ENCODE measurements at regions not wholly inside any gene's neighbourhood (a gene's known extent, or its start where the extent isn't known, plus 50 kb on each side); places are given as distances from the start of the nearest gene placed in this dataset.

GRCh38 chr6:126440923-126441322 is 101.0 kb downstream of the CENPW start:
- TF ChIP-seq CTCF (IDR thresholded peaks at IDR 0.05 in 2 of 3, conservative IDR thresholded peaks at IDR 0.05 in 1 of 3; ENCODE audit: control insufficient read depth in 2 of 3, extremely low read depth in 1 of 3, insufficient read depth in 1 of 3, low read depth in 3 of 3, low read length in 3 of 3) = no peak
- TF ChIP-seq NKRF (conservative IDR thresholded peaks at IDR 0.05) = no peak
- TF ChIP-seq CHD4 (IDR thresholded peaks at IDR 0.05) = no peak
- TF ChIP-seq GABPA (IDR thresholded peaks at IDR 0.05; ENCODE audit: low read depth) = no peak
- TF ChIP-seq, protein P1, sequence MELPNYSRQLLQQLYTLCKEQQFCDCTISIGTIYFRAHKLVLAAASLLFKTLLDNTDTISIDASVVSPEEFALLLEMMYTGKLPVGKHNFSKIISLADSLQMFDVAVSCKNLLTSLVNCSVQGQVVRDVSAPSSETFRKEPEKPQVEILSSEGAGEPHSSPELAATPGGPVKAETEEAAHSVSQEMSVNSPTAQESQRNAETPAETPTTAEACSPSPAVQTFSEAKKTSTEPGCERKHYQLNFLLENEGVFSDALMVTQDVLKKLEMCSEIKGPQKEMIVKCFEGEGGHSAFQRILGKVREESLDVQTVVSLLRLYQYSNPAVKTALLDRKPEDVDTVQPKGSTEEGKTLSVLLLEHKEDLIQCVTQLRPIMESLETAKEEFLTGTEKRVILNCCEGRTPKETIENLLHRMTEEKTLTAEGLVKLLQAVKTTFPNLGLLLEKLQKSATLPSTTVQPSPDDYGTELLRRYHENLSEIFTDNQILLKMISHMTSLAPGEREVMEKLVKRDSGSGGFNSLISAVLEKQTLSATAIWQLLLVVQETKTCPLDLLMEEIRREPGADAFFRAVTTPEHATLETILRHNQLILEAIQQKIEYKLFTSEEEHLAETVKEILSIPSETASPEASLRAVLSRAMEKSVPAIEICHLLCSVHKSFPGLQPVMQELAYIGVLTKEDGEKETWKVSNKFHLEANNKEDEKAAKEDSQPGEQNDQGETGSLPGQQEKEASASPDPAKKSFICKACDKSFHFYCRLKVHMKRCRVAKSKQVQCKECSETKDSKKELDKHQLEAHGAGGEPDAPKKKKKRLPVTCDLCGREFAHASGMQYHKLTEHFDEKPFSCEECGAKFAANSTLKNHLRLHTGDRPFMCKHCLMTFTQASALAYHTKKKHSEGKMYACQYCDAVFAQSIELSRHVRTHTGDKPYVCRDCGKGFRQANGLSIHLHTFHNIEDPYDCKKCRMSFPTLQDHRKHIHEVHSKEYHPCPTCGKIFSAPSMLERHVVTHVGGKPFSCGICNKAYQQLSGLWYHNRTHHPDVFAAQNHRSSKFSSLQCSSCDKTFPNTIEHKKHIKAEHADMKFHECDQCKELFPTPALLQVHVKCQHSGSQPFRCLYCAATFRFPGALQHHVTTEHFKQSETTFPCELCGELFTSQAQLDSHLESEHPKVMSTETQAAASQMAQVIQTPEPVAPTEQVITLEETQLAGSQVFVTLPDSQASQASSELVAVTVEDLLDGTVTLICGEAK (IDR thresholded peaks at IDR 0.05; ENCODE audit: borderline replicate concordance) = no peak
- TF ChIP-seq TBL1XR1 (IDR thresholded peaks at IDR 0.05; ENCODE audit: low read depth, low read length) = no peak
- no peak for TF ChIP-seq REST (IDR thresholded peaks at IDR 0.05; ENCODE audit: low read depth, low read length)
- no peak for TF ChIP-seq POLR2A (IDR thresholded peaks at IDR 0.05; ENCODE audit: low read depth, low read length)
- TF ChIP-seq HCFC1 (IDR thresholded peaks at IDR 0.05; ENCODE audit: low read length) = no peak
- no peak for TF ChIP-seq EGR1 (IDR thresholded peaks at IDR 0.05; ENCODE audit: borderline replicate concordance in 1 of 2, low read depth in 2 of 2, low read length in 2 of 2)
- TF ChIP-seq NFYB (IDR thresholded peaks at IDR 0.05; ENCODE audit: insufficient read depth, low read depth, low read length) = no peak
- TF ChIP-seq MLLT1 (IDR thresholded peaks at IDR 0.05) = no peak
- TF ChIP-seq CEBPB (IDR thresholded peaks at IDR 0.05; ENCODE audit: borderline replicate concordance in 1 of 2, low read depth in 2 of 2, low read length in 2 of 2) = no peak

Measured in GM12878 (cell line).